ENCODE measurements at regions not wholly inside any gene's neighbourhood (a gene's known extent, or its start where the extent isn't known, plus 50 kb on each side); places are given as distances from the start of the nearest gene placed in this dataset.

DNA sequence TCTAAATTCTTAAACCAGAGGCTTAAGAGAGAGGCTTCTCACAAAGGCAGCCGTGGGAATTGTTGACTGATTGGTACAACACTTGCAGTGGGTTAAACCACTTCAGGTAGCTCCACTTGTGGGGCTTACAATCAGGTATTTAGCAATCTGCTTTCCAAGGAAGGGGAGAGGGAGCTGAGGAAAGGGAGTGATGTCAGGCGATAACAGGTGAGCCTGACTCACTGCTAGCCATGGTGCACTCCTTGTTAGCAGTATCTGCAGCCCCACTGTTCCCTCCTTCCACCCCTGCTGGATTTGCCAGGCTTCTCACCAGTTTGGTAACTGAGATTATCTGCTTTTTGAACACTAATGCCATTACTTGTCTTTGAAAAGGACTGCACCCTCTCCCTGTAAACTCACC is 1056.7 kb upstream of the FANCL start:
- ATAC-seq (no peak), DNase-seq (ENCODE audit: low read depth, low spot score) (no peak), FAIRE-seq (no peak)
- Histone ChIP-seq H3K36me3 (ENCODE audit: control insufficient read depth in 2 of 2, insufficient read depth in 2 of 2, low read length in 1 of 2) (no peaks in the 10 kb centered on the region), H3K9ac (ENCODE audit: control insufficient read depth, insufficient read depth, low read length) (no peak overlapping the region), H3K4me2 (ENCODE audit: control insufficient read depth, insufficient read depth) (no peak overlapping the region), H4K20me1 (ENCODE audit: control insufficient read depth, insufficient read depth) (no peaks in the 10 kb centered on the region), H3K4me3 (no peak overlapping the region), H3K27me3 (replicated peaks in 1 of 2; ENCODE audit: control insufficient read depth in 2 of 2, insufficient read depth in 2 of 2, low read length in 1 of 2) (no peaks in the 10 kb centered on the region), H3K79me2 (ENCODE audit: control insufficient read depth, insufficient read depth, low read length) (no peaks in the 10 kb centered on the region), H2AFZ (ENCODE audit: control insufficient read depth, low read depth, low read length) (no peak overlapping the region), H3K9me3 (replicated peaks; ENCODE audit: control insufficient read depth, insufficient read depth, low read length) (no peaks in the 10 kb centered on the region), H3K27ac (ENCODE audit: control insufficient read depth, insufficient read depth) (no peak overlapping the region), H3K4me1 (ENCODE audit: control insufficient read depth, insufficient read depth, low read length) (no peaks in the 10 kb centered on the region)
- no TSS peak for BruUV-seq (replicated peaks)
- TF ChIP-seq TBL1XR1 (IDR thresholded peaks at IDR 0.05; ENCODE audit: low read depth, low read length) (no peak), CREM (IDR thresholded peaks at IDR 0.05; ENCODE audit: low read depth) (no peak), JUND (IDR thresholded peaks at IDR 0.05; ENCODE audit: low read depth, low read length) (no peak), NFYB (IDR thresholded peaks at IDR 0.05; ENCODE audit: insufficient read depth, low read depth, low read length) (no peak), SREBF1 (IDR thresholded peaks at IDR 0.05; ENCODE audit: low read length) (no peak), FOXM1 (IDR thresholded peaks at IDR 0.05; ENCODE audit: low read depth, low read length) (no peak), DPF2 (IDR thresholded peaks at IDR 0.05) (no peak), TAF1 (IDR thresholded peaks at IDR 0.05; ENCODE audit: borderline replicate concordance, low read depth, low read length) (no peak), SPI1 (IDR thresholded peaks at IDR 0.05; ENCODE audit: borderline replicate concordance, insufficient read depth, low read depth, low read length) (no peak), BRCA1 (IDR thresholded peaks at IDR 0.05; ENCODE audit: low read depth, low read length) (no peak), CTCF (IDR thresholded peaks at IDR 0.05 in 2 of 3, conservative IDR thresholded peaks at IDR 0.05 in 1 of 3; ENCODE audit: control insufficient read depth in 2 of 3, extremely low read depth in 1 of 3, insufficient read depth in 1 of 3, low read depth in 3 of 3, low read length in 3 of 3) (no peak), KDM1A (IDR thresholded peaks at IDR 0.05; ENCODE audit: borderline replicate concordance) (no peak), RCOR1 (conservative IDR thresholded peaks at IDR 0.05; ENCODE audit: low read depth, low read length) (no peak), GABPA (IDR thresholded peaks at IDR 0.05; ENCODE audit: low read depth) (no peak), EZH2 (IDR thresholded peaks at IDR 0.05; ENCODE audit: borderline replicate concordance, control insufficient read depth, low read depth, low read length) (no peak), NRF1 (conservative IDR thresholded peaks at IDR 0.05; ENCODE audit: low read depth, low read length) (no peak), SIX5 (IDR thresholded peaks at IDR 0.05; ENCODE audit: low read depth, low read length, severe bottlenecking) (no peak), CHD2 (IDR thresholded peaks at IDR 0.05; ENCODE audit: borderline replicate concordance, low read depth, low read length) (no peak), ATF2 (IDR thresholded peaks at IDR 0.05; ENCODE audit: low read length) (no peak)
- TF ChIP-seq, protein P1, sequence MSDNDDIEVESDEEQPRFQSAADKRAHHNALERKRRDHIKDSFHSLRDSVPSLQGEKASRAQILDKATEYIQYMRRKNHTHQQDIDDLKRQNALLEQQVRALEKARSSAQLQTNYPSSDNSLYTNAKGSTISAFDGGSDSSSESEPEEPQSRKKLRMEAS (IDR thresholded peaks at IDR 0.05; ENCODE audit: low read depth, low read length): no peak
- ChIA-PET CTCF (no interaction called here), RAD21 (ENCODE audit: unreplicated experiment) (no interaction called here), POLR2A (no interaction called here), SMC1A (ENCODE audit: uncharacterized antibody, unreplicated experiment) (interaction anchor here (1.4 kb wide), 1 partner anchor 10 kb away, joined by 4 read pairs; no protein-coding TSS in a partner anchor)
- WGBS (ENCODE audit: insufficient coverage, insufficient replicate concordance, low lambda C conversion rate, missing lambda C conversion rate): 0% methylated on average over 2 of the region's 2 CpGs
- intact Hi-C loops (cut with micrococcal nuclease; ENCODE audit: unreplicated experiment): no loop called here
- in situ Hi-C loops (cut with MboI): loop anchor here (5.0 kb wide), 1 partner anchor 1269 kb away; no protein-coding TSS in a partner anchor

Data from GM12878 (cell line).